Pulmonary artery endothelial cell (primary cell): ENCODE measurements at regions not wholly inside any gene's neighbourhood (a gene's known extent, or its start where the extent isn't known, plus 50 kb on each side); places are given as distances from the start of the nearest gene placed in this dataset.
"Not testable (repeated sequence)": the region's sequence is repeated elsewhere in the genome, so short reads cannot be mapped to it uniquely, and the experiment has no call there.

Source experiments
- DNase-seq: peaks from one replicate; pipeline ENCODE4 v3.0.0-alpha.2; 2011; ENCODE audit warnings: low read depth, low spot score

- DNase-seq: no peak
These were observed 616.7 kb downstream of the FRK start for GRCh38 chr6:115443825-115444478.

DNA sequence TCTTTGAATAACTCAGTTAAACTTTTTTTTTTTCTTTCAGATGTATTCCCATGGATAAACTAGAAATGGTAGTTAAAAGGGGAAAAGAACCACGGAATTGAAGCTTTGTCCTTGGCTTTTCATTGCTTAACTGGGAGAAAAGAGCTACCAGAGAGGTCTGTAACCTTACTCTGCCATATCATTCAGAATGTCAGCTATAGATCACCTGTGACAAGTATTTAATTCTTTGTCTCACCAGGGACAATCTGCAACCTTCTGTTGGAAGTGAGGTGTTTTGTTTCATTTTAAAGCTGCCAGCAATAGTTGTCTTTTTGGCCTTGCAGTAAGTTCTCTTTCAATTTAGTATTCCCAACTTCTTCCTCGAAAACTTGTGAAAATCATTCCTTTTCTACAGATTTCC is 618.4 kb downstream of the FRK start:
- no peak for DNase-seq

DNA sequence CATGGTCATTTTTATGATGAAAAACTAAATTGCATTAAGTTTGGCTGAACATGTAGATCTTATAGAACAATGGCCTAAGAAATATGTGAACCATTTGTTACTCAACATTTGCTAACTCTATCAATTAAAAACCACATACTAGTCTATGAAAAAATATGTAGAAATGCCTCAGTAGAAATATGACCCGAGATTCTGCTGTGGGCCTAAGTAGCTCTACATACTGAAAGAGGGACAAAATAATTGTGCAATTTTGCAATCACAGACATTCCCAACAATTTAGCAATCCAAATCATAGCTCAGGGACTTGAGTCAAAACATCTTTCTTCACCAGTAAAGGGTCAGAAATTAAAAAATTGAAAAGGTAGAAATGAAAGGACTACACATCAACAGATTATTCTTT is 619.0 kb downstream of the FRK start:
- DNase-seq: no peak

- DNase-seq: no peak
These were observed 645.3 kb downstream of the FRK start for GRCh38 chr6:115415378-115415777.

GRCh38 chr6:115414916-115415315 is 645.8 kb downstream of the FRK start:
- not testable (repeated sequence) for DNase-seq

- DNase-seq: no peak
These were observed 648.9 kb downstream of the FRK start for GRCh38 chr6:115411756-115412155.

- no peak for DNase-seq
These were observed 656.2 kb downstream of the FRK start for GRCh38 chr6:115404446-115404845.

DNA sequence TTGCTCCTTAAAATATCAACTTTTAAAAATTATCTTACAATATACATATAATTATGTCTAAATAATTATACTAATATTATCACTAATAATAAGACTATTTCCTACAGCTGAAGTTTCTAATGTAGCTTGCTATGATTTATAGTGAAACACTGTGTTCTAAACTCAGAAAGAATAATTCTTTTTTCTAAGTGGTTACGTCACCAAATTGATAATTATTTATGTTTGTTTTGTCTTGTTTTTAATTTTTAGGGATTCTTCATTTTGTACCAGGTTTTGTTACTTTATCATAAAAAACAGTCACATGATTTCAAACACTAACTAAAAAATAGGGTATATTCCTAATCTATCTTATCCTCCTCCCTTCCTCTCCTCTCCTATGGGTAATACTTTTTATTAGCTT is 662.1 kb downstream of the FRK start:
- no peak for DNase-seq

DNA sequence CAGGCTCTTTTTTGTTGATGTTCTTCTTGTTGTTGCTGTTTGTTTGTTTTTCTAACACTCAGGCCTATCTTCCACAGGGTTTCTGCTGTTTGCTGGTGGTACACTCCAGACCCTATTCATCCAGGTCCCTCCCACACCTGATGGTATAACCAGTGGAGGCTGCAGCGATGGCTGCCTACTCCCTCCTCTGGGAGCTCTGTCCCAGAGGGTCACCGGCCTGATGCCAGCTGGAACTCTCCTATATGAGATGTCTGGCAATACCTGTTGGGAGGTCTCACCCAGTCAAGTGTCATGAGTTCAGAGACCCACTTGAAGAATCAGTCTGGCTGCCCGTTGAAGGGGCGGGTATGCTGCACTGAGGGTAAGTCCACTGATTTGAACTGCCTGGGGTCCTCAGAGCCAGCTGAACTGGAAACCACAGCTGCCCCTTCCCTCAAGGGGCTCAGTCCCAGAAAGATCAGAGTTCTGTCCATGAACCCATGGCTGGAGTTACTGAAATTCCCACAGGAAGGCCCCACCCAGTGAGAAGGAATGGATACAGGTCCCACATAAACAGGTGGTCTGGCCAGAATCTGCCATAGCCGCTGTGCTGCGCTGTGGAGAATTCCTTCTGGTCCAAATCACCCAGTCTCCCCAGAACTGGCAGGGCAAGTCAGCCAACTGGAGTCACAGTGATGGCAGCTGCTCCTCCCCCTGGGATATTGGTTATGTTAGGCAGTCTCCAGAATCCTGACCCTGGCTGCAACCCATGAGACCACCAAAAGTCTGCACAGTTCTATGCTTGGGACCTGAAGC is 664.4 kb downstream of the FRK start:
- no peak for DNase-seq

DNA sequence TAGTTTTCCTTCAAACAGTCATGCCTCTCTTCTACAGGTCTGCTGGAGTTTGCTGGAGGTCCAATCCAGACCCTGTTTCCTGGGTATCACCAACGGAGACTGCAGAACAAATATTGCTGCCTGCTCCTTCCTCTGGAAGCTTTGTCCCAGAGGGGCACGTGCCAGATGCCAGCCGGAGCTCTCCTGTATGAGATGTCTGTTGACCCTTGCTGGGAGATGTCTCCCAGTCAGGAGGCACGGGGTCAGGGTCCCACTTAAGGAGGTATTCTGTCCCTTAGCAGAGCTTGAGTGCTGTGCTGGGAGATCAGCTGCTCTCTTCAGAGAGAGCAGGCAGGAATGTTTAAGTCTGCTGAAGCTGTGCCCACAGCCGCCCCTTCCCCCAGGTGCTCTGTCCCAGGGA is 666.9 kb downstream of the FRK start:
- no peak for DNase-seq

- no peak for DNase-seq
These were observed 690.5 kb downstream of the FRK start for GRCh38 chr6:115370202-115370601.

GRCh38 chr6:115365783-115366182 is 694.9 kb downstream of the FRK start:
- DNase-seq: no peak

DNA sequence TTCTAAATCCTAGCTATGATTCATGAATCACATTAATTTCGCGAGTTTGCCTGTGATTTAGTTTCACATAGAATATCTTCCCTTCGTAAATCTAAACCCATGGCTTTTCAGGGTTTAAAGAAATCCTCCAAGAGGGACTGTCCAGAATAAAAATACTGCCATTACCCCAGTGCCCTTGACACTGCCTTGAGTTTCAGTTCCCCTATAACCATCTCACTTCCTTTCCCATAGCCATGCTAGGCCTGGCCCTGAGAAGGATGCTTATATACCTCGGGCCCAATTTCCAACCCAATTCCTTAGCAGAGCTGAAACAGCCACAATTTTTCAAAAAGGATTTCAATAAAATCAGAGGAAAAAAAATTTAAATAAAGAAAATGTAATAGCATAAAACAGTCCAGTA is 697.3 kb downstream of the FRK start:
- no peak for DNase-seq

- DNase-seq: no peak
These were observed 698.5 kb downstream of the FRK start for GRCh38 chr6:115362234-115362633.

GRCh38 chr6:115360602-115361325 is 699.9 kb downstream of the FRK start:
- DNase-seq: no peak

DNA sequence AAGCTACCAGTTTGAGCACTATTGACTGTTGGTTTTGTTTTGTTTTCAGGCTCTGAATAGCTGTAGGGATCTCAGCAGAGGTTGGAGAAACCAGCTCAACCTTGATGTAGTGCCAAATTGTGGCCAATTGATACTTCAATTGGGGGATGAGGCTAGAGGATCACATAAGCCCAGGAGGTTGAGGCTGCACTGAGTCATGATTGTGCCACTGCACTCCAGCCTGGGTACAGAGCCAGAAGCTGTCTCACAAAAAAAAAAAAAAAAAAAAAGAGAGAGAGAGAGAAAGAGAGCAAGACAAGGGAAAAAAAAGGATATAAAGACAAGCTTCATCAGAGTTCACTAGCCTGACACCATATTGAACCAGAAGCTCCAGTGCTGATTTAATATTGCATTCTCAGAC is 702.1 kb downstream of the FRK start:
- no peak for DNase-seq

DNA sequence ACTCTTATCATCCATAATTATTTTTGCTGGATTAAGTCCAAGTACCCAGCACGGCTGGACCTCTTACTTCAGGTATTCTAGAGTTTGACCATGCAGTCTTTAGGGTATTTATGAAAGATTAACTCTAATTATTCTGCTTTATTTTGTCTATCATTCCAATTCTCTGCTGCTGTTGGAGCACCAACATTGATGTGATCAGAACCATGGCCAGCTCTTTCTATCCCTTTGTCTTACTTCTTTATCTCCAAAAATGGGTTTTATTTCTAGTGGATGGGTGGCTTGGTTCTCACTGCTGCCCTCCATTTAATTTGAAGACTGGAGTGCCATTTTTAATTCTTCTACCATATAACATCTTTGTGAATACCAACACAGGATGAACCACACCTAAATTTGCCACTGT is 704.3 kb downstream of the FRK start:
- DNase-seq: no peak

GRCh38 chr6:115323001-115323400 is 737.7 kb downstream of the FRK start:
- no peak for DNase-seq

- DNase-seq: no peak
These were observed 740.9 kb downstream of the FRK start for GRCh38 chr6:115319823-115320222.

DNA sequence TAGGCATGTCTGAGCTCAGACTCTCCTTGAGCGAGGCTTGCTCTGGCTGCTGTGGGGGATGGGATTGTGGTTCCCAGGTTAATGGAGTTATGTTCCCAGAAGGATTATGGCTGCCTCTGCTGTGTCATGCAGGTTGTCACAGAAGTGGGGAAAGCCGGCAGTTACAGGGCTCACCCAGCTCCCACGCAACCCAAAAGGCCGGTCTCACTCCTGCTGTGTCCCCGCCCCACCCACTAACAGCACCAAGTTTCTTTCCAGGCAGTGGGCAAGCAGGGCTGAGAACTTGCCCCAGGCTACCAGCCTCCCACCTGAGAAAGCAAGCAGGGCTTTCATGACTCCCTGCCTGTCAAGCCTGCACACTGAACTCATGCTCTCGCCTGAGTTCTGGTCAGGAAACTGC is 750.5 kb downstream of the FRK start:
- DNase-seq: no peak

GRCh38 chr6:115302731-115303130 is 758.0 kb downstream of the FRK start:
- no peak for DNase-seq

DNA sequence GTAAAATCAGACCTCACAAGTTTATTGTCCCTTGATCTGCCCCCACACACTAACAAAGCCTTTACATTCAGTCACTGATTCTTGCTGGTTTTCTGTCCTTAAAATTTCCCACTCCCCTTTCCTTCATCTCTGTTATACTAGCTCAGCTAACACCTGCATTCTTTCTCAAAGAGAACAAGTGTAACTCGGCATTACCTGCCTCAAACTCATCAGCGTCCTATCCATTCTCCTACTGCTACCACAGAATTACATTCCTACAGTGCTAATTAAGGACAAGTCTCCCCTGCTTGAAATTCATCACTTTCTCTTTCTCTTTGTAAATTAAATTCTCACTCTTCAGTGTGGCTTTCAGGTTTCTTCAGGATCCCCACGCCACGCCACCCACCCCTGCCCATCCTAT is 773.2 kb downstream of the FRK start:
- no peak for DNase-seq
